H54 (cell line): ENCODE measurements at regions not wholly inside any gene's neighbourhood (a gene's known extent, or its start where the extent isn't known, plus 50 kb on each side); places are given as distances from the start of the nearest gene placed in this dataset.
A peak's percentile ranks its signal among the peaks of the same experiment; 100 is the strongest.

ENCODE experiments used
- DNase-seq: peaks from one replicate; pipeline ENCODE4 v3.0.0; 2011; ENCODE audit warnings: low spot score, mixed read lengths; ENCODE audit not compliant: insufficient read length
- FAIRE-seq: peaks from 3 replicates; lab custom pipeline; 2011; peaks lifted over from hg19 to GRCh38; lab: Jason Lieb, UNC
- POLR2A ChIP-seq: IDR thresholded peaks from 2 replicates; pipeline ENCODE4 v1.6.1; 2011; ENCODE audit warnings: low read depth, mild to moderate bottlenecking, low read length

- no peak for FAIRE-seq
- no peak for DNase-seq
- no peak for TF ChIP-seq POLR2A
These were observed 532.1 kb downstream of the TBC1D22A start for GRCh38 chr22:47294576-47294975.

- DNase-seq (peak; percentile 65), FAIRE-seq (peak; percentile 82)
- no peak for TF ChIP-seq POLR2A
These were observed 531.7 kb downstream of the TBC1D22A start for GRCh38 chr22:47294222-47294532.

DNA sequence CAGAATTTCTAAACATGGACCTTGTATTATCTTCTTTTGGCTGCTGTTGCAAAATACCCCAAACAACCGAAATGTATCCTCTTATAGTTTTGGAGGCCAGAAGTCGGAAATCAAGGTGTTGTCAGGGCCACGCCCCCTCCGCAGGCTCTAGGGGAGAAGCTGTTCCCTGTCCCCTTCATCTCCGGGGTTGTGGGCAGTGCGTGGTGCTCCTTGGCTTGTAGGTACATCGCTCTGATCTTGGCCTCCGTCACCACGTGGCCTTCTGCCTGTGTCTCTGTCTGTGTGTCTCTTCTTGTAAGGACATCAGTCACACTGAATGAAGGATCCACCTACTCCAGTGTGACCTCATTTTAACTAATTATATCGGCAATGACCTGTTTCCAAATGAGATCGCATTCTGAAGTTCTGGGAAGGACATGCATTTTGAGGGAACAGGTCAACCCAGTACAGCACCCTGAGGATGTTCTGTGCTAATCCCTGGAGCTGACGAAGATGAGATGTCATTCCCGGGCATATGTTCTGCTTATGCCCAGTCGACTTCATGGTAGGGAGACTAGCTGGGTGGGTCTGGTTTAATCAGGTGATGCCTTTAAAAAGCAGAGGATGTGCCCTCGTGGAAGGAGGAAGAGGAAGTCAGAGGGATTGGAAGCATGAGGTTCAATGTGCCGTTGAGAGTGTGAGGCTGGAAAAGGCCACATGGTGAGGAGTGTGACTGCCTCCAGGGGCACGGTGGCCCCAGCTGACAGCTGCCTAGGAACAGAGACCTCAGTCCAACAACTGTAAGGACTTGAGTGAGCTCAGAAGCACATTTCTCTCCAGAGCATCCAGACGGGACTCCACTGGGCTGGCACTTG, 531.1 kb downstream of the TBC1D22A start:
- no peak for TF ChIP-seq POLR2A
- FAIRE-seq (no peak), DNase-seq (no peak)

DNA sequence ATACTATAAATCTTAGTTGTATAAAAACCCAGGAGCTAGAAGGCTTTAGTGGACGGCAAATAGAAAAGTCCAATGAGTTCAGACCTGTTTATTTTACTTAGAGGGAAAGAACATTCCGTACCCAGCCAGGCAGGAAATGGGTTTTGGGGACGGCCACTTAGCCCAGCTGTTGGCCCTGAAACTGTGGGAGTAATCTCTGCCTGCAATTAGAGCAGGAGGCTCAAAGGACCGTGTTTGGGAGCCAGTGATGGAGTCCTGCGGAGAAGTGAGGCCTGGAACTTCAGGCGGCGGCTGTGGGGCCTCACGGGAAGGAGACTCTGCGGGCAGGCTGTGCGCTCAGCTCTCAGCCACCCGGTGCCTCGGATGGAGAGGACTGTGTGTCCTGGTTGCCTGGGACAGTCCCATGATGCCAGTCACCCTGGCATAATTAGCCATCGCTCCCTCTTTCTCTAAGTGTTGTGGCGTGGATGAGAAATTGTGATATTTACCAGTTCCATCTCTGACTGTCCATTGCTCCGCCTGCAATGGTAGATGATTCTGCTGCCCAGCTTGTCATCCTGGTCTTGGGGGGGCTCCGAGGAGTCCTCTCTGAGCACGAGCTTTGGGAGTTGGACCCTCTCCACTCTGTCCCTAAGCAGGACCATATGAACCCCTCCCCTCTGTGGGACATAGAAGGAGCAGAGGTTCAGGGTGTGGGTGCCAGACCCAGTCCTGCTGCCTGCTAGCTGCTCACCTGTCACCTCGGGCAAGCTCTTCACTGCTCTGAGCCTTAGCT, 530.3 kb downstream of the TBC1D22A start:
- FAIRE-seq, result no peak
- DNase-seq, result no peak
- TF ChIP-seq POLR2A, result no peak

DNA sequence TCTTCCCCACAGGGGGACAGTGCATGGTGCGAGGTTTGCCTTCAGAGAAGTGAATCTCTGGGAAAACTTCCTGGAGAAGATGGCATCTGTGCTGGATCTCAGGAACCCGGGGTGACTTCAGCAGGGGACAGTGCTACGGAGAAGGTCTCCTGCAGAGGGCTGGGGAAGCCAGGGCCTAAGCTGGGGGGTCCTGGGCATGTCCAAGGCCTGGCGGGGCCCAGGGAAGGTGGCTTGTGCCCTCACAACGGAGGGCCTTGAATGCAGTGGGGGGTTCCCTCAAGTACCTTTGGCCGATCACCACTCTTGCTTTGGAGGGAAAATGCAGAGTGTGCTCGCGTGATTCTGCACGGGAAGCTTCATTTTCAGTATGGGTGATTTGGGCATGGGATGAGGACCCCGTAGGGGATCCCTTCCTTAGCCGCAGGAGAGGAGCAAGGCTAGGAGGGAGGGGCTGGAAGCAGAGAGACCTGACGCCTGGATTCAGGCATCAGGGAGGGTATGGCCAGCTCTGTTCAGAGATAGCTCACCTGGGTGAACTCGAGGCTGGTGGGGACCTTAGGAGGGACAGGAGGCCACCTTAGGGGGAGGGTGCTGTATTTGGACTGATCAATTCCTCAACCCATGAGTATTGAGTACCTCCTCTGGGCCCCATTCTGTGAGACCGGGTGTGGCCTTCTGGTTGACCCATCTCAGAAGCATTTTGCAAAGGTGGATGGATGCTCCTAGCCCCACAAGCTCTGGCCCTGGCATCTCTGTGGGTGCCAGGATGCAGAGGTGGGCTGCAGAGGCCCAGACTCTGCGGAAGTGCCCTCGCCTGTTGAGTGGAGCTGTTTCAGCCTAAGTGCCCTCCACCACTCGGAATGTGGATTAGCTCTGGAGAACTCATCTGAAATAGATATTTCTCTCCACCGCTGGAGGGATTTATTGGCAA, 529.4 kb downstream of the TBC1D22A start:
- FAIRE-seq, result no peak
- no peak for DNase-seq
- no peak for TF ChIP-seq POLR2A

DNA sequence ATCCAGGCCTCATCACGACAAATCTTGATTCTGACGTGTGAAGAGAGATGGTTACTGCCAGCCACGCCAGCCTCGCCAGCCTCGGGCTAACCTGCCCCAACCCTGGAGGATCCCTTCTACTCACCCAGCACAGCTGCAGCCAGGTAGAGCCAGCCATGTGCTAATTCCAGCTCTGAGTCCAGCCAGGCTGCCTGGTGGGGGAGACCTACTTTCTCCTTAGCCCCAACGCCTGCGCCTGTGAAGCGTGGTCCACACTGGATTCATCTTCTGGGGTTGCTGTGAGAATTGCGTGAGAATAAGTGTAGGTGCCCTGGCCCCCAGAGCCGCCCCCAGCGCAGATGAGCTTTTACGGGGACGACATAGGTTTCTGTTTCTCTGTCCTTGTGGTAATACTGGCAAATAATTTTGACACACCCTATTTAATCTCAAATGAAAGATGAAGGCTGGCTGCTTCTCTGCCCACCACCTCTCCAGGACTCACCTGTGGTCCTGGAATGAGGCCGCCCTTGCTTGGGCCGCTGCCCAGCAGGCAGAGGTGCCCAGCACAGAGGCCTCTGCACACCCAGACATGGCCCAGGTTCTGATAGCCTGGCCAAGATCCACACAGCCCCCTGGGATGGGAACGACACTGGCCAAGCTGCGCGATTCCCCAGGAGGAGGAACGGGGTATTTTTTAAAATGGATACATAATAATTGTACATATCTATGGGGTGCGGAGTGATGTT, 528.4 kb downstream of the TBC1D22A start:
- FAIRE-seq (no peak), DNase-seq (no peak)

GRCh38 chr22:47289336-47289985, 527.0 kb downstream of the TBC1D22A start:
- FAIRE-seq (no peak), DNase-seq (no peak)
- TF ChIP-seq POLR2A, result no peak

More for the DNA sequence above, 528.4 kb downstream of the TBC1D22A start:
- no peak for TF ChIP-seq POLR2A

DNA sequence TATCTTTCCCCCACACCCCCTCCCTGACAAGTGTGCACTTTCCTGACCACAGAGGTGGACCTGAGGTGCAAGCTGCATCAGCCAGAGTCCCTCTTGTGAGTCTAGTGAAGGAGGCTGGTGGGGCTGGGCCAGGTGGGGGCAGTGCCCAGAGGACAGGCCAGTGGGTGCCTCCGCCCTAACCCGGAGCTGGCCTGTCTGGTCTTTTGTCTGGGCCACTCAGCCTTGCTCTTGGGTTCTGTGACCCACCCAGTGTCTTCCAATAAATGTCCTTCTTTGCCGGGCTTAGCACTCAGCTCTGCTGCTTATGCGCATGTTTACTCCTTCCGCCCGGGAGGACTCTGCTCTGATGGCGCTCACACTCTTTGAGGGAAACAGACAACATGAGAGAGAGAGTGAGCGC, 526.2 kb downstream of the TBC1D22A start:
- DNase-seq (no peak), FAIRE-seq (no peak)
- no peak for TF ChIP-seq POLR2A

DNA sequence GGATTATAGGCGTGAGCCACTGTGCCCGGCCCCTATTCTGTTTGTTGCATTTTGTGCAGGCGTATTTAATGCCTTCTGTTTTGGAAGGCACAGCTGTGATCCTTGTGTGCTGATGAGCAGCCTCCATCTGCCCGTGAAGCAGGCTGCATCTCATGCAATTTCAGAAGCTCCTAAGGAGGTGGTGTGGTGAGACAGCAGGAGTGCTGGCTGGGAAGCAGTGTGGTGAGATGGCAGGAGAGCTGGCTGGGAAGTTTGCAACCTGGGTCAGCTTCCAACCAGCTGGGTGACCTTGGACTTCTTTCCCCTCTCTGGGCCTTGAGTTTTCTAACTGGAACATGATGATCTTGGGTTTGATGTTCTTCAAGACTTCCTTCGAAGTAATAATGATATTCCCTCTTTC, 525.1 kb downstream of the TBC1D22A start:
- no peak for FAIRE-seq
- TF ChIP-seq POLR2A, result no peak

DNA sequence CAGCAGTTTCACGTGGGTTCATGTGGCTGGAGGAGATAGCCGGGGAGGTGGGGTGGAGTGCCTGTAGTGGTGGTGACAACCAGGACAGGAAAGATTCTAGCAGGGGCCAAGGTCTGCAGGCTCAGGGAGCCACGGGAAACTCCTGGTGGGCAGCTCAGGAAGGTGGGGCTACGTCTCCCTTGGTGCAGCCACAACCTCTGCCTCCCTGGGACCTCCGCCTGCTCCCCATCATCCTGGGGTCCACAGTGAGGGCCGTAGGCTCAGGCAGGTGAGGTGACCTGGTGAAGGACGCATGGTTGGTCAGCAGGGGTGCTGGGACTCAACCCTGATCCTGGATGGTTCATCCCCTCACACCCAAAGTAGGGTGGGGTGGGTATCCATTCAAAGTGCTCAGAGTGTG, 524.1 kb downstream of the TBC1D22A start:
- no peak for FAIRE-seq

More for the DNA sequence above, 525.1 kb downstream of the TBC1D22A start:
- no peak for DNase-seq

DNA sequence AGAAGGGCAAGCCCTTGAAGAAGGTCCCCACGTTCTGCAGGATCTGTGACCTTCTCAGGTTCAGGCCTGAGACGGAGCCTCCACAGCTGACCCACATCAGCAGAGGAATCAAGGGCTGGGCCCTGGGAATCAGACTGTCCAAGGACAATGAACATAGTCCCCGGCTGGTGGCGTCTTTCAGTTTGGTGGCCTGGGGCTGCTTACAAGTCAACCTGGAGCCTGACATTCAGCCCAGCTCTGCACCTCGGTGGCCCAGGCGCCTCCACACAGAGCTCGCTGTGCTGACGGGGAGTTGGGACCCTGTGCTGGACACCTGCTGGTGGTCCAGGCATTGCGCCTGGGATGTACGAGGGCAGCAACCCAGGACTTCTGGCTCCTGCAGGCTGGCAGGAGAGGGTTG, 523.5 kb downstream of the TBC1D22A start:
- no peak for DNase-seq
- no peak for TF ChIP-seq POLR2A
- no peak for FAIRE-seq

More for the DNA sequence above, 524.1 kb downstream of the TBC1D22A start:
- no peak for TF ChIP-seq POLR2A
- DNase-seq, result no peak

GRCh38 chr22:47284822-47285221, 522.4 kb downstream of the TBC1D22A start:
- no peak for DNase-seq
- no peak for FAIRE-seq
- TF ChIP-seq POLR2A, result no peak
